ENCODE measurements at regions not wholly inside any gene's neighbourhood (a gene's known extent, or its start where the extent isn't known, plus 50 kb on each side); places are given as distances from the start of the nearest gene placed in this dataset.

DNA sequence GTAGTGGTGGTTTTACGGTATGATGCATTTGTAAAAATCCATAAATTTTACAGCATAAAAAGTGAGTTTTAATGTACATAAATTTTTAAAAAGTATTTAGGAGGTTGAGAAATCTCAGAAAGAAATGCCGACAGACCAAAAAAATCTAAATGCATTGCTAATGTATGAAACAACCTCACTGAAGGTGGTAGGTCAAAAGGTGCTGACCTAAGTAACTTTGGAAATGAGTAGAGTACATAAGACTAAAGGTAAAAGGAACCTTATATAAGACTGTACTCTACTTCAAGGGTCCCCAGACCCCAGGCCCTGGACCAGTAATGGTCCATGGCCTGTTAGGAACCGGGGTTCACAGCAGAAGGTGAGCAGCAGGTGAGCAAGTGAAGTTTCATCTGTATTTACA, 163.4 kb downstream of the COL6A3 start:
- TF ChIP-seq, protein P1, sequence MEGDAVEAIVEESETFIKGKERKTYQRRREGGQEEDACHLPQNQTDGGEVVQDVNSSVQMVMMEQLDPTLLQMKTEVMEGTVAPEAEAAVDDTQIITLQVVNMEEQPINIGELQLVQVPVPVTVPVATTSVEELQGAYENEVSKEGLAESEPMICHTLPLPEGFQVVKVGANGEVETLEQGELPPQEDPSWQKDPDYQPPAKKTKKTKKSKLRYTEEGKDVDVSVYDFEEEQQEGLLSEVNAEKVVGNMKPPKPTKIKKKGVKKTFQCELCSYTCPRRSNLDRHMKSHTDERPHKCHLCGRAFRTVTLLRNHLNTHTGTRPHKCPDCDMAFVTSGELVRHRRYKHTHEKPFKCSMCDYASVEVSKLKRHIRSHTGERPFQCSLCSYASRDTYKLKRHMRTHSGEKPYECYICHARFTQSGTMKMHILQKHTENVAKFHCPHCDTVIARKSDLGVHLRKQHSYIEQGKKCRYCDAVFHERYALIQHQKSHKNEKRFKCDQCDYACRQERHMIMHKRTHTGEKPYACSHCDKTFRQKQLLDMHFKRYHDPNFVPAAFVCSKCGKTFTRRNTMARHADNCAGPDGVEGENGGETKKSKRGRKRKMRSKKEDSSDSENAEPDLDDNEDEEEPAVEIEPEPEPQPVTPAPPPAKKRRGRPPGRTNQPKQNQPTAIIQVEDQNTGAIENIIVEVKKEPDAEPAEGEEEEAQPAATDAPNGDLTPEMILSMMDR (IDR thresholded peaks at IDR 0.05): no peak
- TF ChIP-seq POLR2AphosphoS5 (IDR thresholded peaks at IDR 0.05) (no peak), POLR2A (IDR thresholded peaks at IDR 0.05) (no peak), EP300 (IDR thresholded peaks at IDR 0.05) (no peak)

All from stomach (tissue), 4 donors.